H9 (cell line): ENCODE measurements at regions not wholly inside any gene's neighbourhood (a gene's known extent, or its start where the extent isn't known, plus 50 kb on each side); places are given as distances from the start of the nearest gene placed in this dataset.

Experiments
- DNase-seq: peaks from one replicate; pipeline ENCODE4 v3.0.0-alpha.2; 2017
- H2AFZ ChIP-seq: one replicate; pipeline ENCODE4 v1.6.1; 2013; ENCODE audit warnings: mild to moderate bottlenecking, low read length, control low read depth, moderate library complexity
- H2AK5ac ChIP-seq: 2 replicates; pipeline ENCODE4 v1.6.1; 2013; ENCODE audit warnings: low read length, control low read depth, mixed read lengths; ENCODE audit not compliant: insufficient read length
- H2BK120ac ChIP-seq: one replicate; pipeline ENCODE4 v1.6.1; 2013; ENCODE audit warnings: low read depth, mild to moderate bottlenecking, low read length, control low read depth, inconsistent platforms; ENCODE audit not compliant: poor library complexity, severe bottlenecking
- H2BK12ac ChIP-seq: 2 replicates; pipeline ENCODE4 v1.6.1; 2013; ENCODE audit warnings: low read length, control low read depth, mixed read lengths, low read depth; ENCODE audit not compliant: insufficient read length
- H2BK15ac ChIP-seq: 2 replicates; pipeline ENCODE4 v1.6.1; 2013; ENCODE audit warnings: low read depth, low read length, control low read depth
- H2BK20ac ChIP-seq: one replicate; pipeline ENCODE4 v1.6.1; 2013; ENCODE audit warnings: low read depth, mild to moderate bottlenecking, low read length, control low read depth, inconsistent platforms; ENCODE audit not compliant: poor library complexity, severe bottlenecking
- H2BK5ac ChIP-seq: 2 replicates; pipeline ENCODE4 v1.6.1; 2013; ENCODE audit warnings: low read length, control low read depth, mixed read lengths; ENCODE audit not compliant: insufficient read length
- H3K14ac ChIP-seq: 2 replicates; pipeline ENCODE4 v1.6.1; 2013; ENCODE audit warnings: low read length, control low read depth; ENCODE audit not compliant: insufficient read depth
- H3K18ac ChIP-seq: 2 replicates; pipeline ENCODE4 v1.6.1; 2013; ENCODE audit warnings: low read depth, mild to moderate bottlenecking, mixed read lengths, low read length, control low read depth; ENCODE audit not compliant: insufficient read length
- H3K23ac ChIP-seq: 2 replicates; pipeline ENCODE4 v1.6.1; 2013; ENCODE audit warnings: low read length, control low read depth, mixed read lengths, low read depth; ENCODE audit not compliant: insufficient read length
- H3K23me2 ChIP-seq: 2 replicates; pipeline ENCODE4 v1.6.1; 2013; ENCODE audit warnings: low read depth, mild to moderate bottlenecking, mixed read lengths, low read length, control low read depth; ENCODE audit not compliant: insufficient read length, poor library complexity, severe bottlenecking
- H3K27ac ChIP-seq: 2 replicates; pipeline ENCODE4 v1.5.1; 2013; ENCODE audit warnings: low read length, control low read depth, mixed read lengths, low read depth; ENCODE audit not compliant: insufficient read length
- H3K27me3 ChIP-seq: 2 replicates; pipeline ENCODE4 v1.6.1; 2013; ENCODE audit warnings: low read length, control low read depth, inconsistent platforms; ENCODE audit not compliant: insufficient read depth
- H3K4ac ChIP-seq: 2 replicates; pipeline ENCODE4 v1.6.1; 2013; ENCODE audit warnings: low read depth, mild to moderate bottlenecking, control low read depth, inconsistent platforms, low read length, moderate library complexity
- H3K4me1 ChIP-seq: 2 replicates; pipeline ENCODE4 v1.6.1; 2013; ENCODE audit warnings: low read length, control low read depth, inconsistent platforms; ENCODE audit not compliant: insufficient read depth
- H3K4me2 ChIP-seq: 2 replicates; pipeline ENCODE4 v1.6.1; 2013; ENCODE audit warnings: low read length, control low read depth, mixed read lengths; ENCODE audit not compliant: insufficient read length, insufficient read depth
- H3K56ac ChIP-seq: 2 replicates; pipeline ENCODE4 v1.6.1; 2013; ENCODE audit warnings: low read depth, mild to moderate bottlenecking, mixed read lengths, low read length, control low read depth; ENCODE audit not compliant: insufficient read length
- H3K79me1 ChIP-seq: 2 replicates; pipeline ENCODE4 v1.6.1; 2013; ENCODE audit warnings: low read depth, mild to moderate bottlenecking, moderate library complexity, low read length, control low read depth, inconsistent platforms; ENCODE audit not compliant: insufficient read depth, poor library complexity, severe bottlenecking
- H3K79me2 ChIP-seq: 2 replicates; pipeline ENCODE4 v1.6.1; 2013; ENCODE audit warnings: low read length, control low read depth, inconsistent platforms; ENCODE audit not compliant: insufficient read depth
- H3K9ac ChIP-seq: 2 replicates; pipeline ENCODE4 v1.6.1; 2013; ENCODE audit warnings: low read length, control low read depth, mixed read lengths; ENCODE audit not compliant: insufficient read length; ENCODE audit errors: extremely low read depth
- H3K9me3 ChIP-seq: one replicate; pipeline ENCODE4 v1.6.1; 2013; ENCODE audit warnings: low read depth, low read length, inconsistent platforms; ENCODE audit not compliant: control insufficient read depth
- H3T11ph ChIP-seq: one replicate; pipeline ENCODE4 v1.6.1; 2013; ENCODE audit warnings: mild to moderate bottlenecking, low read length, control low read depth, inconsistent platforms
- H4K20me1 ChIP-seq: one replicate; pipeline ENCODE4 v1.6.1; 2013; ENCODE audit not compliant: control insufficient read depth, insufficient read length, insufficient read depth
- H4K5ac ChIP-seq: 2 replicates; pipeline ENCODE4 v1.6.1; 2013; ENCODE audit warnings: low read depth, mild to moderate bottlenecking, mixed read lengths, low read length, control low read depth; ENCODE audit not compliant: insufficient read length
- H4K8ac ChIP-seq: replicated peaks from 2 replicates; pipeline ENCODE4 v1.6.1; 2013; ENCODE audit warnings: low read length, control low read depth, mixed read lengths, low read depth; ENCODE audit not compliant: insufficient read length
- H4K91ac ChIP-seq: 2 replicates; pipeline ENCODE4 v1.6.1; 2013; ENCODE audit warnings: low read depth, mild to moderate bottlenecking, moderate library complexity, mixed read lengths, low read length, control low read depth; ENCODE audit not compliant: insufficient read length
- H3K27ac Mint-ChIP-seq, 3 experiments: 2 replicates in 2 of 3; 3 replicates in 1 of 3; pipeline ENCODE4 v1.8.0; 2020 to 2021; ENCODE audit warnings: mixed read lengths in 3 of 3, mild to moderate bottlenecking in 1 of 3, moderate library complexity in 1 of 3
- H3K27me3 Mint-ChIP-seq: 2 replicates; pipeline ENCODE4 v1.8.0; 2021; ENCODE audit warnings: low read depth, mild to moderate bottlenecking, moderate library complexity, mixed read lengths
- H3K36me3 Mint-ChIP-seq, 3 experiments: 2 replicates in 2 of 3; 3 replicates in 1 of 3; pipeline ENCODE4 v1.8.0; 2020 to 2021; ENCODE audit warnings: low read depth in 3 of 3, mixed read lengths in 3 of 3; ENCODE audit not compliant: insufficient read depth in 1 of 3
- H3K4me1 Mint-ChIP-seq, 2 experiments: 2 replicates each; pipeline ENCODE4 v1.8.0; 2020; ENCODE audit warnings: mixed read lengths in 2 of 2
- H3K4me3 Mint-ChIP-seq, 2 experiments: 2 replicates in 1 of 2; 3 replicates in 1 of 2; pipeline ENCODE4 v1.8.0; 2020 to 2021; ENCODE audit warnings: mild to moderate bottlenecking in 2 of 2, mixed read lengths in 2 of 2, moderate library complexity in 1 of 2
- H3K9me3 Mint-ChIP-seq, 2 experiments: 2 replicates in 1 of 2; 3 replicates in 1 of 2; pipeline ENCODE4 v1.8.0; 2020; ENCODE audit warnings: mild to moderate bottlenecking in 2 of 2, mixed read lengths in 2 of 2, moderate library complexity in 1 of 2
- CTCF ChIP-seq: fragments of 200-600 bp; sonication (generic); conservative IDR thresholded peaks from 3 replicates; pipeline ENCODE4 v1.8.0; 2021; ENCODE audit warnings: antibody characterized with exemption, mild to moderate bottlenecking
- WGBS: extraction: QIAGEN DNeasy Blood & Tissue Kit; methylation state at CpG from one replicate; pipeline ENCODE4 v1.1.7; 2013; ENCODE audit warnings: missing lambda C conversion rate, low lambda C conversion rate, mixed read lengths; ENCODE audit not compliant: insufficient read length; ENCODE audit errors: extremely low coverage; 5-methylcytosine and 5-hydroxymethylcytosine counted together

- H2AK5ac ChIP-seq, result no peak overlapping the region
- H3K14ac ChIP-seq, result no peak overlapping the region
- H3T11ph ChIP-seq, result no peak overlapping the region
- H3K4me1 ChIP-seq, result peaks cover 4% of the 10 kb centered on the region; the same call in 1 of the 2 replicates
- no peaks in the 10 kb centered on the region for H3K27me3 ChIP-seq
- no CpG with 5 or more reads among the region's 1 CpG for WGBS
- peaks cover 9 to 10% of the 10 kb centered on the region in 2 experiments for H3K4me1 Mint-ChIP-seq
- H3K56ac ChIP-seq, result no peak overlapping the region
- peak overlapping the region in 1 of 3 experiments; percentile 28; a peak in 1 of 7 replicates for H3K27ac Mint-ChIP-seq
- no peaks in the 10 kb centered on the region for H4K20me1 ChIP-seq
- no peaks in the 10 kb centered on the region for H3K23me2 ChIP-seq
- H4K5ac ChIP-seq, result no peak overlapping the region
- H3K27ac ChIP-seq, result no peak overlapping the region
- no peak overlapping the region for H2BK12ac ChIP-seq
- no peak overlapping the region for H2BK15ac ChIP-seq
- H3K79me2 ChIP-seq, result no peaks in the 10 kb centered on the region
- H3K4me2 ChIP-seq, result no peak overlapping the region
- no peaks in the 10 kb centered on the region for H3K9me3 Mint-ChIP-seq
- no peak overlapping the region for H4K8ac ChIP-seq
- no peak for DNase-seq
- H3K36me3 Mint-ChIP-seq, result no peaks in the 10 kb centered on the region
- H2BK20ac ChIP-seq, result no peak overlapping the region
- no peaks in the 10 kb centered on the region for H3K79me1 ChIP-seq
- no peak for TF ChIP-seq CTCF
- no peak overlapping the region for H3K18ac ChIP-seq
- H2BK120ac ChIP-seq, result no peak overlapping the region
- no peak overlapping the region for H3K23ac ChIP-seq
- H2BK5ac ChIP-seq, result no peak overlapping the region
- no peaks in the 10 kb centered on the region for H3K9me3 ChIP-seq
- H4K91ac ChIP-seq, result no peak overlapping the region
- H3K9ac ChIP-seq, result no peak overlapping the region
- no peaks in the 10 kb centered on the region for H3K27me3 Mint-ChIP-seq
- no peak overlapping the region for H2AFZ ChIP-seq
- no peak overlapping the region for H3K4ac ChIP-seq
- no peak overlapping the region for H3K4me3 Mint-ChIP-seq
Observed at GRCh38 chr11:90836031-90836430, 613.2 kb upstream of the CHORDC1 start.
